ENCODE measurements at regions not wholly inside any gene's neighbourhood (a gene's known extent, or its start where the extent isn't known, plus 50 kb on each side); places are given as distances from the start of the nearest gene placed in this dataset.
"Not testable (repeated sequence)": the region's sequence is repeated elsewhere in the genome, so short reads cannot be mapped to it uniquely, and the experiment has no call there.

GRCh38 chr2:81050580-81051095 lies 746.1 kb upstream of the LRRTM1 start:
- DNase-seq: no peak

- DNase-seq: no peak
Observed at GRCh38 chr2:81043681-81044080, 739.1 kb upstream of the LRRTM1 start.

- DNase-seq: no peak
Observed at GRCh38 chr2:81007104-81007503, 702.6 kb upstream of the LRRTM1 start.

GRCh38 chr2:81002906-81003305 lies 698.4 kb upstream of the LRRTM1 start:
- DNase-seq: no peak

GRCh38 chr2:80987466-80987865 lies 682.9 kb upstream of the LRRTM1 start:
- no peak for DNase-seq

GRCh38 chr2:80969900-80970299 lies 665.3 kb upstream of the LRRTM1 start:
- no peak for DNase-seq

- no peak for DNase-seq
Observed at GRCh38 chr2:80968450-80968849, 663.9 kb upstream of the LRRTM1 start.

GRCh38 chr2:80947601-80948130 lies 643.1 kb upstream of the LRRTM1 start:
- no peak for DNase-seq

- no peak for DNase-seq
Observed at GRCh38 chr2:80943487-80943886, 638.9 kb upstream of the LRRTM1 start.

- DNase-seq: no peak
Observed at GRCh38 chr2:80942766-80943165, 638.2 kb upstream of the LRRTM1 start.

GRCh38 chr2:80938463-80938862 lies 633.9 kb upstream of the LRRTM1 start:
- no peak for DNase-seq

GRCh38 chr2:80931820-80932219 lies 627.3 kb upstream of the LRRTM1 start:
- DNase-seq: not testable (repeated sequence)

- no peak for DNase-seq
Observed at GRCh38 chr2:80930777-80931176, 626.2 kb upstream of the LRRTM1 start.

GRCh38 chr2:80926168-80926567 lies 621.6 kb upstream of the LRRTM1 start:
- no peak for DNase-seq

- DNase-seq: no peak
Observed at GRCh38 chr2:80896576-80896975, 592.0 kb upstream of the LRRTM1 start.

GRCh38 chr2:80894486-80894885 lies 589.9 kb upstream of the LRRTM1 start:
- DNase-seq: no peak

GRCh38 chr2:80893711-80894110 lies 589.2 kb upstream of the LRRTM1 start:
- DNase-seq: no peak

- no peak for DNase-seq
Observed at GRCh38 chr2:80889009-80889408, 584.5 kb upstream of the LRRTM1 start.

GRCh38 chr2:80887841-80888378 lies 583.4 kb upstream of the LRRTM1 start:
- DNase-seq: no peak

- no peak for DNase-seq
Observed at GRCh38 chr2:80874374-80874773, 569.8 kb upstream of the LRRTM1 start.

GRCh38 chr2:80869858-80870438 lies 565.4 kb upstream of the LRRTM1 start:
- DNase-seq: no peak

- DNase-seq: no peak
Observed at GRCh38 chr2:80863147-80863714, 558.7 kb upstream of the LRRTM1 start.

GRCh38 chr2:80858965-80859364 lies 554.4 kb upstream of the LRRTM1 start:
- no peak for DNase-seq

- no peak for DNase-seq
Observed at GRCh38 chr2:80856227-80856626, 551.7 kb upstream of the LRRTM1 start.

Measured in NCI-H1092 treated with DMSO at 0.1 percent for 48 hours (cell line).